GM12872 (cell line): ENCODE measurements at regions not wholly inside any gene's neighbourhood (a gene's known extent, or its start where the extent isn't known, plus 50 kb on each side); places are given as distances from the start of the nearest gene placed in this dataset.

Experiments used
- TF ChIP-seq, protein P1 (sequence below): IDR thresholded peaks from 3 replicates; pipeline ENCODE4 v1.5.1; 2011; ENCODE audit warnings: low read depth, mild to moderate bottlenecking, low read length, moderate library complexity; ENCODE audit not compliant: insufficient read depth

DNA sequence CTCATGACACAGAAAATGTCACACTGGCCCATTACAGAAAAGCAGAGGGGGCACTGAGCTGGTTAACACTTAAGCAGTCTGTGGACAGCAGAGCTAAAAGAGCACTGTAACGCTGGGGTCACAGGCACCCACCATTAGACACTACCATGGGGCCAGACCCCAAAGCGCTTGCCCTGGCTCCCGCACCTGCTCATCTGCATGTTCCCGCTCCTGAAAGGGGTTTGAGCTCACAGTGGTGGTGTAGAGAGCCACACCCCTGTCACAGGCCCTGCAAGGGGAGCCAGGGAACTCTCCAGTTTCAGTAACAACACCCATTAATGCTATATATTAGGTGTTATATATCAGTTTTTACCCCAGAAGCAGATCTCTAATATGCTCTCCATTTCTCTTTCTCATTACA is 187.0 kb downstream of the ANKRD50 start:
- TF ChIP-seq, protein P1, sequence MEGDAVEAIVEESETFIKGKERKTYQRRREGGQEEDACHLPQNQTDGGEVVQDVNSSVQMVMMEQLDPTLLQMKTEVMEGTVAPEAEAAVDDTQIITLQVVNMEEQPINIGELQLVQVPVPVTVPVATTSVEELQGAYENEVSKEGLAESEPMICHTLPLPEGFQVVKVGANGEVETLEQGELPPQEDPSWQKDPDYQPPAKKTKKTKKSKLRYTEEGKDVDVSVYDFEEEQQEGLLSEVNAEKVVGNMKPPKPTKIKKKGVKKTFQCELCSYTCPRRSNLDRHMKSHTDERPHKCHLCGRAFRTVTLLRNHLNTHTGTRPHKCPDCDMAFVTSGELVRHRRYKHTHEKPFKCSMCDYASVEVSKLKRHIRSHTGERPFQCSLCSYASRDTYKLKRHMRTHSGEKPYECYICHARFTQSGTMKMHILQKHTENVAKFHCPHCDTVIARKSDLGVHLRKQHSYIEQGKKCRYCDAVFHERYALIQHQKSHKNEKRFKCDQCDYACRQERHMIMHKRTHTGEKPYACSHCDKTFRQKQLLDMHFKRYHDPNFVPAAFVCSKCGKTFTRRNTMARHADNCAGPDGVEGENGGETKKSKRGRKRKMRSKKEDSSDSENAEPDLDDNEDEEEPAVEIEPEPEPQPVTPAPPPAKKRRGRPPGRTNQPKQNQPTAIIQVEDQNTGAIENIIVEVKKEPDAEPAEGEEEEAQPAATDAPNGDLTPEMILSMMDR = no peak

DNA sequence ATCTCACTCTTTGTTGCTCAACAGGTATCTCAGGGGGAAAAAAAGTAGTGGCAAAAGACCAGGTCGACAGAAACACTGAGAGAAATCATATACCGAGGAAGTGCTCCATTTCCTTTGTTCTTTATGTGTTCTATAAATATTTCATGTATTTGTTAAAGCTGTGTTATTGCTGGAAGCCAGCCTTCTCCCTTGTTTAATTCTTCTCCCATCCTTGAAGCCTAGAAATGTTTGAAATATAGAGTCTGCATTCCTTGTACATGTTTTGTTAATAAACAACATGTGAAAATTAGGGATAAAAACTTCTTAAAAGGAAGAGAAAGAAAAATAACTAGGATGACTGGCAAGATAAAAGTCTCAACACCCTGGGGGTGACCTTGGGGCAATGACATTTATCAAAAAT is 186.2 kb downstream of the ANKRD50 start:
- TF ChIP-seq, protein P1 = no peak

DNA sequence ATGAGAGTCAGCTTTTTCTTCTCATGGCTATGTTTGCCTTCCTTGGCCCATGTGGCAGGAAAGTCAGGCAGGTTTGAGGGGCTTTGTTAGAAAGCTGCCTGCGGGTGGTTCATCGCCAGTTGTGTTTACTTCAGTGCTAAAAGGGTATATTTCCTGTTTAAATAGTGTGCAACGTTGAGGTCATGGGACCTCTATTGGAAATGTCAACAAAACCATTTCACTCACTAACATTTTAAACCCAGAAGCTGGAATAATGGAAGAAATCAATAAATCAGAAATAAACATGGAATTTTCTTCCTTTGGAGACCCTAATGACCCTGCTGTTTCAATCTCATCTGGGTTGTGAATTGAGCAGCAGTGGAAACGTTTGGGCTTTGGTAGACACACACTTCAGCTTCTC is 185.8 kb downstream of the ANKRD50 start:
- TF ChIP-seq, protein P1 = no peak

DNA sequence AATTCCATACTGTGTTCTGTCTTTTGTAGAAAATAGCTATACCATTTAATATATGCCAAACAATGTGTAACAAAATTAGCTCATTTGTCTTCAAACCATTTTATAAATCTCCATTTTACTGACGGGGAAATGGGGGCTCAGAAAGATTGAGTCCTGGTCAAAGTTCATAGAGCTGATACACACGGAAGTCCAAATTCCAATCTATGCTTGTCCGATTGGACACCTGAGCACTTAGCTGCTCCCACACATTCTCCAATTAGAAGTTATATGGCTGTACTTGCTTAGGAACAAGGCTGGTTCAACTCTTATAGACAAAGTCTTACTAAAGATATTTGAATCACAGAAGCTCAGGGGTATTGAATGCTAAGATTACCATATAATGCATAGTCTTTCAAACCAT is 185.2 kb downstream of the ANKRD50 start:
- TF ChIP-seq, protein P1 = no peak

DNA sequence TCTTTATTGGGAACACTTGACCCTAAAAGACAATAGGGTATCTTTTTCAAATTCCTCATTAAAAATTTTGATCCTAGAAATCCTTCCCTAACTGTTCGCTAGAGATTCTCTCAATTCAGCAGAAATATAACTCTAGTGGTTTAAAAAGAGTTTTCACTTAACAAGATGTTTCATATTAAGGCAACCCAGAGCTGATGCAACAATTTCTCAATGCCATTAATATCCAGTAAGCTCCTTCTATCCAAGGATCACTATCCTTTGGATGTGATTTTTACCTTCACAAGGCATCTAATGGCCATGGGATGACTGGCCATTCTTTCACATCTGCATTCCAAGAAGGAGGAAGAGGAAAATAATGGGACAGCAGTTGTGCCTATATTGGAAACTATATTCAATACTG is 183.4 kb downstream of the ANKRD50 start:
- TF ChIP-seq, protein P1 = no peak

DNA sequence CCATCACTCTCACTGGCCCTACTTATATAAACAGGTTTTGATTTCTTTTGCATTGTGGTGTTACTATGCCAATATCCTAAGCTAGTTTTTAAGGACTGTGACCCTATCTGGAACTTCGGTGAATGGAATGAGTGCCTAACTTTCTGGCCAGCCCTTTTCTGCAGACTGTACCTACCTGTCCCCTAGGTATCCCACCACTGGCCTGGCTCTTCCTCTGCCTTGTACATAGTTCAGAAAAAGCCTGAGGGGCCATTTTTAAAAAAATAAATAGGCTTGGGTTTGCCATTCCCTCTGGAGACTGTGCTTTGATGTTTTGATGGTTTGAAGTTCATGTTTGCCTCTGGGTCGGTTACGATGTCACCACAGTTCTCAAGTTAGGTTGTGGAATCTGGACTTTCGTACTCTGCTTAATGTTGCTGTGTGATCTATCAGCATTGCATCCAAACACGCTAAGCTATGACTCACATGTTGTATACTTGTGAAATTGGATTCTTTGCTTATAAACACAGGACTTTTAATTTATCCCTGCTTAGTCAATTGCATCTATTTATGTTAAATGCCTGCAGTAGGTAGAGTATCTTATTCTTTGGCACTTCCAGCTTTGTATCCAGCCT is 182.0 kb downstream of the ANKRD50 start:
- TF ChIP-seq, protein P1 = no peak

DNA sequence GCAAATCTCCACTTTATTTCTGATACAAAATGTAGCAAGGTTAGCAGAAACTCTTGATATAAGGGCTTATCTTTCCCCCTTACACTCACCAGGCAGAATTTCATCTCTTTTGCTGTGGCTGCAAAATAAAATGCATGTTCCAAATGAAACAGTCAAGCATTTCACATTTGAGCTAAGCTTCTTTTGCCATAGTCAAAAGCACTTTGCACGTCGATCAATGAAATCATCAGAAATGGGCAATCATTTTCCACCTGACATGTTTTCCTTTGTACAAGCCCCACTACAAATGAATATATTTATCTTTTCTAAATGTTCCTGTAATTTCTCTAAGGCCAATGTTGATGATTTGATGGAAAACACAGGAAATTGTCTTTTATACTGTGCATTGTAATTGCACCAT is 178.4 kb downstream of the ANKRD50 start:
- TF ChIP-seq, protein P1 = no peak

DNA sequence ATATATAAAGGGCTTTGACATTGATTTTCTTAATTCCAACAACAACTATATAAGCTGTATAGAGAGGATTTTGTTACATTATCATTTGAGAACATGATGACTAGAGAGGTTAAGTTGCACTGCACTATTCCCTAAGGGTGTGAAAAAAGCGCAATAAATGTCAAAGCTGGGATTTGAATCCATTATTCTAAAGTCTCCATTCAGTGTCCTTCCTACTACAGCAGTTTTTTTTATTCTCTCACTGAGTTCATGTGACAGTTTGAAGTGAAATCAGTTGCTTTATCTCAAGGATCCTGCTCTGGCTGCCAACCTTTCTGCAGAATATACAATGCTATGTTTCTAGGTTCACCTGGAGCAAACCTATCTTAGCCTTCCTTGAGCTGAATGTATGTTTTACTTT is 177.5 kb downstream of the ANKRD50 start:
- TF ChIP-seq, protein P1 = no peak
